ENCODE measurements at regions not wholly inside any gene's neighbourhood (a gene's known extent, or its start where the extent isn't known, plus 50 kb on each side); places are given as distances from the start of the nearest gene placed in this dataset.

DNA sequence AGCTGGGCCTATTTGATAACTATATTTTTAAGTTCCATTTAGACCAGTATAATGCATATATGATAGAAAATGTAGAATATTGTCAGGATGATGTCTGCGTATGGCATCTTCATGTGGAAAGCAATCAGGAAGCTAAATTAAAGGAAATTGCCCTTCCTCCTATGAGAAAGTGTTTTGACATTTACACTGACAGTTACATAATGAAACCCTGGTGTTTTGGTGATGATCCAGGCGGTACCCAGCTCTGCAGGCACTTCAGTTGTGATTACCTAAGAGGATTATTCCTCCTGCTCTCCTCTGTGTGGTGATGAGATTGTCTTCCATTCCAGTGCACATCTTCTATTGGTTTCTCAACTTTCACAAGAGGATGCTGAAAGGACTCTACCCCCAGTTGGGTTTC, 126.5 kb upstream of the MITF start:
- TF ChIP-seq, protein P1, sequence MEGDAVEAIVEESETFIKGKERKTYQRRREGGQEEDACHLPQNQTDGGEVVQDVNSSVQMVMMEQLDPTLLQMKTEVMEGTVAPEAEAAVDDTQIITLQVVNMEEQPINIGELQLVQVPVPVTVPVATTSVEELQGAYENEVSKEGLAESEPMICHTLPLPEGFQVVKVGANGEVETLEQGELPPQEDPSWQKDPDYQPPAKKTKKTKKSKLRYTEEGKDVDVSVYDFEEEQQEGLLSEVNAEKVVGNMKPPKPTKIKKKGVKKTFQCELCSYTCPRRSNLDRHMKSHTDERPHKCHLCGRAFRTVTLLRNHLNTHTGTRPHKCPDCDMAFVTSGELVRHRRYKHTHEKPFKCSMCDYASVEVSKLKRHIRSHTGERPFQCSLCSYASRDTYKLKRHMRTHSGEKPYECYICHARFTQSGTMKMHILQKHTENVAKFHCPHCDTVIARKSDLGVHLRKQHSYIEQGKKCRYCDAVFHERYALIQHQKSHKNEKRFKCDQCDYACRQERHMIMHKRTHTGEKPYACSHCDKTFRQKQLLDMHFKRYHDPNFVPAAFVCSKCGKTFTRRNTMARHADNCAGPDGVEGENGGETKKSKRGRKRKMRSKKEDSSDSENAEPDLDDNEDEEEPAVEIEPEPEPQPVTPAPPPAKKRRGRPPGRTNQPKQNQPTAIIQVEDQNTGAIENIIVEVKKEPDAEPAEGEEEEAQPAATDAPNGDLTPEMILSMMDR (IDR thresholded peaks at IDR 0.05), result no peak
- TF ChIP-seq, protein P2, sequence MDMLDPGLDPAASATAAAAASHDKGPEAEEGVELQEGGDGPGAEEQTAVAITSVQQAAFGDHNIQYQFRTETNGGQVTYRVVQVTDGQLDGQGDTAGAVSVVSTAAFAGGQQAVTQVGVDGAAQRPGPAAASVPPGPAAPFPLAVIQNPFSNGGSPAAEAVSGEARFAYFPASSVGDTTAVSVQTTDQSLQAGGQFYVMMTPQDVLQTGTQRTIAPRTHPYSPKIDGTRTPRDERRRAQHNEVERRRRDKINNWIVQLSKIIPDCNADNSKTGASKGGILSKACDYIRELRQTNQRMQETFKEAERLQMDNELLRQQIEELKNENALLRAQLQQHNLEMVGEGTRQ (IDR thresholded peaks at IDR 0.05; ENCODE audit: borderline replicate concordance, low read depth, low read length), result no peak
- TF ChIP-seq FOXJ3 (CRISPR knock-in tag; IDR thresholded peaks at IDR 0.05) (no peak), RFX5 (IDR thresholded peaks at IDR 0.05; ENCODE audit: low read length) (no peak), GATA2 (CRISPR knock-in tag; IDR thresholded peaks at IDR 0.05) (no peak), EP300 (IDR thresholded peaks at IDR 0.05; ENCODE audit: borderline replicate concordance in 1 of 2, low read depth in 1 of 2, low read length in 1 of 2) (no peak), TAF1 (IDR thresholded peaks at IDR 0.05; ENCODE audit: borderline replicate concordance, low read depth, low read length) (no peak), CHD2 (IDR thresholded peaks at IDR 0.05; ENCODE audit: low read length, partially characterized antibody) (no peak), JUND (IDR thresholded peaks at IDR 0.05) (no peak), RAD21 (IDR thresholded peaks at IDR 0.05; ENCODE audit: low read length) (no peak), GABPA (IDR thresholded peaks at IDR 0.05; ENCODE audit: low read depth) (no peak)
- TF ChIP-seq, protein P3, sequence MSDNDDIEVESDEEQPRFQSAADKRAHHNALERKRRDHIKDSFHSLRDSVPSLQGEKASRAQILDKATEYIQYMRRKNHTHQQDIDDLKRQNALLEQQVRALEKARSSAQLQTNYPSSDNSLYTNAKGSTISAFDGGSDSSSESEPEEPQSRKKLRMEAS (IDR thresholded peaks at IDR 0.05; ENCODE audit: low read depth), result no peak
- TF ChIP-seq, protein P4, sequence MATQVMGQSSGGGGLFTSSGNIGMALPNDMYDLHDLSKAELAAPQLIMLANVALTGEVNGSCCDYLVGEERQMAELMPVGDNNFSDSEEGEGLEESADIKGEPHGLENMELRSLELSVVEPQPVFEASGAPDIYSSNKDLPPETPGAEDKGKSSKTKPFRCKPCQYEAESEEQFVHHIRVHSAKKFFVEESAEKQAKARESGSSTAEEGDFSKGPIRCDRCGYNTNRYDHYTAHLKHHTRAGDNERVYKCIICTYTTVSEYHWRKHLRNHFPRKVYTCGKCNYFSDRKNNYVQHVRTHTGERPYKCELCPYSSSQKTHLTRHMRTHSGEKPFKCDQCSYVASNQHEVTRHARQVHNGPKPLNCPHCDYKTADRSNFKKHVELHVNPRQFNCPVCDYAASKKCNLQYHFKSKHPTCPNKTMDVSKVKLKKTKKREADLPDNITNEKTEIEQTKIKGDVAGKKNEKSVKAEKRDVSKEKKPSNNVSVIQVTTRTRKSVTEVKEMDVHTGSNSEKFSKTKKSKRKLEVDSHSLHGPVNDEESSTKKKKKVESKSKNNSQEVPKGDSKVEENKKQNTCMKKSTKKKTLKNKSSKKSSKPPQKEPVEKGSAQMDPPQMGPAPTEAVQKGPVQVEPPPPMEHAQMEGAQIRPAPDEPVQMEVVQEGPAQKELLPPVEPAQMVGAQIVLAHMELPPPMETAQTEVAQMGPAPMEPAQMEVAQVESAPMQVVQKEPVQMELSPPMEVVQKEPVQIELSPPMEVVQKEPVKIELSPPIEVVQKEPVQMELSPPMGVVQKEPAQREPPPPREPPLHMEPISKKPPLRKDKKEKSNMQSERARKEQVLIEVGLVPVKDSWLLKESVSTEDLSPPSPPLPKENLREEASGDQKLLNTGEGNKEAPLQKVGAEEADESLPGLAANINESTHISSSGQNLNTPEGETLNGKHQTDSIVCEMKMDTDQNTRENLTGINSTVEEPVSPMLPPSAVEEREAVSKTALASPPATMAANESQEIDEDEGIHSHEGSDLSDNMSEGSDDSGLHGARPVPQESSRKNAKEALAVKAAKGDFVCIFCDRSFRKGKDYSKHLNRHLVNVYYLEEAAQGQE (IDR thresholded peaks at IDR 0.05; ENCODE audit: low read depth, low read length), result no peak

Measured in SK-N-SH (cell line).